Ovary (tissue), 3 donors: ENCODE measurements at regions not wholly inside any gene's neighbourhood (a gene's known extent, or its start where the extent isn't known, plus 50 kb on each side); places are given as distances from the start of the nearest gene placed in this dataset.

Experiments
- CTCF ChIP-seq, 3 donors: fragments of 450-650 bp in 2 of 3; fragments of 200-600 bp in 1 of 3; IDR thresholded peaks; one replicate each; pipeline versions ENCODE4 v1.5.1 to v1.8.0; 2016 to 2022; ENCODE audit warnings: antibody characterized with exemption in 3 of 3, mild to moderate bottlenecking in 1 of 3
- EP300 ChIP-seq: sonication (generic); formaldehyde crosslinking; IDR thresholded peaks from one replicate; pipeline ENCODE4 v1.6.1; 2017; ENCODE audit warnings: antibody characterized with exemption
- POLR2A ChIP-seq: fragments of 450-650 bp; IDR thresholded peaks from one replicate; pipeline ENCODE4 v1.6.1; 2017; ENCODE audit warnings: antibody characterized with exemption, mild to moderate bottlenecking, moderate library complexity
- donor health status: DM: no; HTN: no; CAD: no.

GRCh38 chr21:19010251-19010650 is 606.7 kb upstream of the TMPRSS15 start:
- TF ChIP-seq CTCF (IDR thresholded peaks at IDR 0.05), result no peak
- TF ChIP-seq EP300, result no peak
- TF ChIP-seq POLR2A, result no peak
